ENCODE measurements at regions not wholly inside any gene's neighbourhood (a gene's known extent, or its start where the extent isn't known, plus 50 kb on each side); places are given as distances from the start of the nearest gene placed in this dataset.
"Not testable (repeated sequence)": the region's sequence is repeated elsewhere in the genome, so short reads cannot be mapped to it uniquely, and the experiment has no call there.

DNA sequence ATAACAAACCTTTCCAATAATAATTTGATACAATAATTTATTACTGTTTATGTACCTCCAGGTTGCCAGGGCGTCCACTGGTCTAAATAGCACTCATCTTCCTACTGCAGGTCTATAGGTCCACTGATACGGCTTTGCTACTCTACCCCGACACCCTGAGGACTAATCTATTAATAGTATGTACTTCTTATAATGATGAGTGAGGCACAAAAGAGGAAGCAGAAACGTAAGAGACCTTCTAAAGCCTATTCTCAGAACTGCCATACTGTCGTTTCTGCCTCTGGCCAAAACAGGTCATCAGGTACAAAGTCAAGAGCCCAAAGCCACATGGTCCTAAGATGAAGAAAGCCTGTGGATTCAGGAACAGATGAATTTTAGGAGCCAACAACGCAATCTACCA lies 163.2 kb upstream of the GRM7 start:
- no peak overlapping the region for H3K27ac ChIP-seq
- H3K27me3 ChIP-seq (replicated peaks; ENCODE audit: insufficient read depth): no peaks in the 10 kb centered on the region
- DNase-seq (ENCODE audit: low spot score) (no peak), ATAC-seq (ENCODE audit: insufficient number of reproducible peaks, low FRiP score, low read depth) (no peak)
- no peak overlapping the region for H3K4me3 ChIP-seq
- TF ChIP-seq CTCF (IDR thresholded peaks at IDR 0.05): no peak
- no peaks in the 10 kb centered on the region for H3K36me3 ChIP-seq
- no peaks in the 10 kb centered on the region for H3K9me3 ChIP-seq
- no peaks in the 10 kb centered on the region for H3K4me1 ChIP-seq (ENCODE audit: control insufficient read depth in 1 of 2, low read depth in 2 of 2)

- H3K9me3 ChIP-seq; H3K4me3 ChIP-seq; ATAC-seq (ENCODE audit: insufficient number of reproducible peaks, low FRiP score, low read depth); DNase-seq (ENCODE audit: low spot score); H3K27me3 ChIP-seq (replicated peaks; ENCODE audit: insufficient read depth); H3K27ac ChIP-seq; H3K4me1 ChIP-seq (ENCODE audit: control insufficient read depth in 1 of 2, low read depth in 2 of 2); H3K36me3 ChIP-seq: not testable (repeated sequence)
These were observed 156.1 kb upstream of the GRM7 start for GRCh38 chr3:6704817-6705216.

DNA sequence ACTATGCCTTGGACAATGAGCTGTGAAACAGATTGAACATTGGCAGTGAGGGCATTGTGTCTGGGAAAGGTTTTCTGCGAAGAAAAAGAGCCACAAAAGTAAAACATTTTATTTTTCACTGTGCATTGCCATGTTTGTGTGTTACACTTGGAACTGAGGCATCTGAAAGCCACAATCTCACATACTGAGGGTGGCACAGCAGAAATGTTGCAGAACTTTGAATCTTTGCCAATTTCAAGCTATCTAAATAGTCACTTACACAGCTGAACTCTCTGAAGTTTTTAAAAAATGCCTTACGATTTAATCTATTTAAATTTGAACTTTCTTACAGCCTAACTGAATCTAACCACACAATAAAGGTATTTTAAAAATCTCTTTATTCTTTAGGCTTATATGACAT lies 154.1 kb upstream of the GRM7 start:
- Histone ChIP-seq H3K27me3 (replicated peaks; ENCODE audit: insufficient read depth) (no peaks in the 10 kb centered on the region), H3K9me3 (no peaks in the 10 kb centered on the region), H3K27ac (no peak overlapping the region), H3K4me3 (no peak overlapping the region), H3K36me3 (no peaks in the 10 kb centered on the region), H3K4me1 (ENCODE audit: control insufficient read depth in 1 of 2, low read depth in 2 of 2) (no peaks in the 10 kb centered on the region)
- ATAC-seq (ENCODE audit: insufficient number of reproducible peaks, low FRiP score, low read depth) (no peak), DNase-seq (ENCODE audit: low spot score) (no peak)
- TF ChIP-seq CTCF (IDR thresholded peaks at IDR 0.05): no peak

DNA sequence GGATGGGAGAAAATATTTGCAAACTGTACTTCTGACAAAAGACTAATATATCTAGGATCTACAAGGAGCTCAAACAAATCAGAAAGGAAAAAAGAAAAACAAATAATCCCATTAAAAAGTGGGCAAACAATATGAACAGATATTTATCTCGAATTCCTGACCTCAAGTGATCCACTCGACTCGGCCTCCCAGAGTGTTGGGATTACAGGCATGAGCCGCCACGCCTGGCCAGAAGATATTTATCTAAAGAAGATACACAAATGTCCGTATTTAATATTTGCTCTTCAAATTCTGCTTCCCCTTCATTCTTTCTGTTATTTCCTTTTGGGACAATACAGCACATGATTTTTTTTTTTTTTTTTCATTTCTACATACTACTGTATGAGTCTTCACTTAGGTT lies 151.7 kb upstream of the GRM7 start:
- Histone ChIP-seq H3K9me3 (no peaks in the 10 kb centered on the region), H3K36me3 (no peaks in the 10 kb centered on the region), H3K27me3 (replicated peaks; ENCODE audit: insufficient read depth) (no peaks in the 10 kb centered on the region), H3K27ac (no peak overlapping the region), H3K4me3 (no peak overlapping the region), H3K4me1 (ENCODE audit: control insufficient read depth in 1 of 2, low read depth in 2 of 2) (no peaks in the 10 kb centered on the region)
- no peak for TF ChIP-seq CTCF (IDR thresholded peaks at IDR 0.05)
- no peak for DNase-seq (ENCODE audit: low spot score)
- ATAC-seq (ENCODE audit: insufficient number of reproducible peaks, low FRiP score, low read depth): no peak

GRCh38 chr3:6714962-6715361 lies 146.0 kb upstream of the GRM7 start:
- Histone ChIP-seq H3K36me3 (no peaks in the 10 kb centered on the region), H3K27ac (no peak overlapping the region), H3K4me1 (ENCODE audit: control insufficient read depth in 1 of 2, low read depth in 2 of 2) (no peaks in the 10 kb centered on the region), H3K9me3 (no peaks in the 10 kb centered on the region), H3K27me3 (replicated peaks; ENCODE audit: insufficient read depth) (no peaks in the 10 kb centered on the region), H3K4me3 (no peak overlapping the region)
- no peak for ATAC-seq (ENCODE audit: insufficient number of reproducible peaks, low FRiP score, low read depth)
- no peak for DNase-seq (ENCODE audit: low spot score)
- TF ChIP-seq CTCF (IDR thresholded peaks at IDR 0.05): no peak

DNA sequence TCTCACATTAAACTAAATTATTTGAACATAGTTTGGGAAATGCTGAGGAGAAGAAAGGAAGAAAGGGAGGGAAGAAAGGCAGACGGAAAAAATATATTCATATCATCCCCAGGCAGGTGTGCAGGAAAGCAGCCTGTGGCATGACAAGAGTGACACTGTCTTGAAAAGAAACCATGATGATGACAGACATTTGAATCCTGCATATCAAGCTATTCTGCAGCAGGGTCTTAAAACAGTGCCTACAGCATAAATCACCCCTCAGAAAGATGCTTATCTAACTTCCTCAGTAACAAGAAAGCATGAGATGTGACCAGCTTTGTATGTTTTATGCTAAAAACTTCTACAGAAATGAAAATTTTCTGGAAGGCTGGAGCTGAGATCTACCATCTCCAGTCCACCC lies 144.5 kb upstream of the GRM7 start:
- no peak overlapping the region for H3K4me3 ChIP-seq
- H3K4me1 ChIP-seq (ENCODE audit: control insufficient read depth in 1 of 2, low read depth in 2 of 2): no peaks in the 10 kb centered on the region
- DNase-seq (ENCODE audit: low spot score): no peak
- no peaks in the 10 kb centered on the region for H3K9me3 ChIP-seq
- H3K27me3 ChIP-seq (replicated peaks; ENCODE audit: insufficient read depth): no peaks in the 10 kb centered on the region
- no peak for ATAC-seq (ENCODE audit: insufficient number of reproducible peaks, low FRiP score, low read depth)
- H3K36me3 ChIP-seq: no peaks in the 10 kb centered on the region
- no peak overlapping the region for H3K27ac ChIP-seq
- no peak for TF ChIP-seq CTCF (IDR thresholded peaks at IDR 0.05)
